ENCODE measurements at regions not wholly inside any gene's neighbourhood (a gene's known extent, or its start where the extent isn't known, plus 50 kb on each side); places are given as distances from the start of the nearest gene placed in this dataset.

DNA sequence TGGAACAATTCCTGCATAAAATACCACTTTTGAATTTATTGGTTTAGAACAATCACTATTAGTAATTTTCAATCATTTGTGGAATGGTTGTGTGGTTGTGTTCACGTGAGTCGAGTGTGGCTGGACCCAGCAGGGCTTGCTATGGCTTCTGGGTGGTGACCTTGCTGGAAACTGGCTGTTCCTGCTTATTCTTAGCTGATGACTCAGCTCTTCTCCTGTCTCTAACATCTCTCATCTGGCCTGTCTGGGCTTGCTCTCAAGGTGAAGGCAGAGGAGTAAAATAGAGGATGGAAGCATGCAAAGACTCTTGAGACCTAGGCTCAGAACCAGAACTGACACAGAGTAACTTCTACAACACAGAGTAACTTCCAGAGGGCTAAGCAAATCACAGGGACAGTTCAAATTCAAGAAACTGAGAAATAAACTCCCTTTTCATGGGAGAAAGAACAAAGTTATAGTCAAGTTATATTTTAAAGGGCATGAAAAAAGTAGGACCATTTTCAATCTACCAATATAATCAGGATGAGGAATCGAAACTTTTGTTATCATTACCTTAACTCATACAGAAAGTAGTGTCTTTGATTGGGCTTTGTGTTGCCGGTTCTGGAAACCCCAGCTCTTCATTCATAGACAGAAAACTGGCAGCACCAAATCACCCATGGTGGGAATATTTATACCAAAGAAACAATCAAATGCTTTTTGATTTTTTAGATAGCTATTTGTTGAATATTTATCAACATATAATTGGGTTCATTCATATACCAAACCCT is 665.1 kb downstream of the CDH18 start:
- no peak overlapping the region for H2AFZ ChIP-seq
- in situ Hi-C loops (cut with MboI): no loop called here

DNA sequence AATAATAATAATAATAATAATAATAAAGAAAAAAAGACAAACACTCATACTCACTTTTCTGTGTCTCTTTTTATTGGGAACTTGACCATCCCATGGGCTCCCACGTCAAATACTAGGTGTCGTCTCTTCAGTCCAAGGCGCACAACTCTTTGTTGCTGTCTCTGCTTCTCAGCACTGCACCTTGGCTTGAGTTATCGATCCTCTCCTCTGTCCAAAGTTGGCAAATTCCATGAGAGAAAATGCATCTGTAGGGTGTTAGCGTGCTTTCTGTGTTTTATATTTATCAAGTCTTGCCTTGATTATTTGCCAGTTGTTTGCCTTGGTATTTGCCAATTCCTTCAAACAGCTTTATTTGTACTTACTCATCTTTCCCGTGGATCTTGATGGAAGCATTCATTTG is 653.7 kb downstream of the CDH18 start:
- Histone ChIP-seq H3K4me3 (no peak overlapping the region), H3K9me2 (ENCODE audit: insufficient read depth) (no peaks in the 10 kb centered on the region), H3K9ac (no peak overlapping the region), H3K27ac (no peak overlapping the region), H3K4me1 (ENCODE audit: insufficient read depth) (no peaks in the 10 kb centered on the region), H3K4me2 (ENCODE audit: unreplicated experiment) (no peak overlapping the region), H3K27me3 (replicated peaks; ENCODE audit: insufficient read depth) (no peaks in the 10 kb centered on the region), H3K9me3 (ENCODE audit: low read depth) (no peaks in the 10 kb centered on the region), H4K20me1 (ENCODE audit: insufficient read depth) (no peaks in the 10 kb centered on the region), H3K79me2 (ENCODE audit: insufficient read depth) (no peaks in the 10 kb centered on the region), H2AFZ (no peak overlapping the region), H3K36me3 (ENCODE audit: low read depth) (no peaks in the 10 kb centered on the region), H3F3A (ENCODE audit: insufficient read depth) (no peaks in the 10 kb centered on the region)
- TF ChIP-seq EZH2 (IDR thresholded peaks at IDR 0.05; ENCODE audit: insufficient read depth, poor library complexity, severe bottlenecking) (no peak), EZH2phosphoT487 (IDR thresholded peaks at IDR 0.05; ENCODE audit: insufficient read depth, low read depth) (no peak)
- no peak for DNase-seq
- in situ Hi-C loops (cut with MboI): no loop called here
- WGBS, 2 experiments (ENCODE audit: low coverage in 1 of 2, low lambda C conversion rate in 2 of 2, missing lambda C conversion rate in 2 of 2): 22 to 24% methylated on average over 6 of the region's 6 CpGs

More for the DNA sequence above, 665.1 kb downstream of the CDH18 start:
- Histone ChIP-seq H3K27me3 (replicated peaks; ENCODE audit: insufficient read depth) (no peaks in the 10 kb centered on the region), H3K9me2 (ENCODE audit: insufficient read depth) (no peaks in the 10 kb centered on the region), H3K4me2 (ENCODE audit: unreplicated experiment) (no peak overlapping the region), H3K4me3 (no peak overlapping the region), H4K20me1 (ENCODE audit: insufficient read depth) (no peaks in the 10 kb centered on the region), H3K79me2 (ENCODE audit: insufficient read depth) (no peaks in the 10 kb centered on the region), H3F3A (ENCODE audit: insufficient read depth) (no peaks in the 10 kb centered on the region), H3K9me3 (ENCODE audit: low read depth) (no peaks in the 10 kb centered on the region), H3K36me3 (ENCODE audit: low read depth) (no peaks in the 10 kb centered on the region), H3K9ac (no peak overlapping the region), H3K4me1 (ENCODE audit: insufficient read depth) (no peaks in the 10 kb centered on the region), H3K27ac (no peak overlapping the region)
- WGBS, 2 experiments (ENCODE audit: low coverage in 1 of 2, low lambda C conversion rate in 2 of 2, missing lambda C conversion rate in 2 of 2): 12 to 18% methylated on average over 4 of the region's 4 CpGs
- DNase-seq: no peak
- TF ChIP-seq EZH2phosphoT487 (IDR thresholded peaks at IDR 0.05; ENCODE audit: insufficient read depth, low read depth) (no peak), EZH2 (IDR thresholded peaks at IDR 0.05; ENCODE audit: insufficient read depth, poor library complexity, severe bottlenecking) (no peak)

DNA sequence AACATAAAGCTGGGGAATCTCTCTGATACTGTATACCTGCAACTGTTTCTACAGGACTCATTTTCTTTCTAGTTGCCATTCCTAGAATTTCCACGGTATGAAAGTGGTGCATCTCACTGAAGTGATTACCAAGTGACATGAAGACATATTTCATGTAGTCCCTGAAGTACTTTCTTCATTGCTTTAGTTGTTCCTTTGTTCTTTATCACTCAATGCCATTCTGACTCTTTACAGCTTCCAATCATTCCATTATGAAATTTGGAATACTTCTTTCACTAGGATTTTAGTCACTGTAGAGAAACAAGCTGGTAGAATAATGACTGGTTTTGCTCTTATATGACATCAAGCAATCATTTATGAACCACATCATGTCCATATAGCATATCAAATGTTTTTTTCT is 645.1 kb downstream of the CDH18 start:
- Histone ChIP-seq H2AFZ (no peak overlapping the region), H3K9ac (no peak overlapping the region), H3K27me3 (replicated peaks; ENCODE audit: insufficient read depth) (no peaks in the 10 kb centered on the region), H3K4me1 (ENCODE audit: insufficient read depth) (no peaks in the 10 kb centered on the region), H3K36me3 (ENCODE audit: low read depth) (no peaks in the 10 kb centered on the region), H3K9me2 (ENCODE audit: insufficient read depth) (no peaks in the 10 kb centered on the region), H3K9me3 (ENCODE audit: low read depth) (no peaks in the 10 kb centered on the region), H3K27ac (no peak overlapping the region), H3K79me2 (ENCODE audit: insufficient read depth) (no peaks in the 10 kb centered on the region), H3K4me3 (no peak overlapping the region), H3K4me2 (ENCODE audit: unreplicated experiment) (no peak overlapping the region), H3F3A (ENCODE audit: insufficient read depth) (no peaks in the 10 kb centered on the region), H4K20me1 (ENCODE audit: insufficient read depth) (no peaks in the 10 kb centered on the region)
- in situ Hi-C loops (cut with MboI): no loop called here
- 0 to 3% methylated on average over 1 of the region's 1 CpG for WGBS, 2 experiments (ENCODE audit: low coverage in 1 of 2, low lambda C conversion rate in 2 of 2, missing lambda C conversion rate in 2 of 2)
- no peak for DNase-seq
- TF ChIP-seq EZH2 (IDR thresholded peaks at IDR 0.05; ENCODE audit: insufficient read depth, poor library complexity, severe bottlenecking) (no peak), EZH2phosphoT487 (IDR thresholded peaks at IDR 0.05; ENCODE audit: insufficient read depth, low read depth) (no peak)

DNA sequence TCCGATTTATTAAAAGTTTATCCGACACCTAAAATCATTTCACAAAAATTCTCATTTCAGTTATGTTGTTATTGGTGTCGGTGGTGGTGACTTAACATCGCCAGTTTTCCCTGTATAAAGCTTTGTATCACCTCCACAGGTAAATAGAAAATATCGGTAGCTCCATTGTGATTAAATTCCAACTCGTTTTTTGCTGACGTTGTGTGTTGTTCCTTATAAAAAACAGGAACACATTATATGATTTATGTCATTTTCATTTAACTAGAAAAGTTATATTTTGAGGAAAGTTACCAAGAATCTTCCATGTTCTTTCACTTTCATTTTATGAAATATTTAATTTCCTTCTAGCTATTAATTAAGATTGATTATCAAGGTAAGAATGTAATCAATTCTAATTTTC is 635.9 kb downstream of the CDH18 start:
- Histone ChIP-seq H4K20me1 (ENCODE audit: insufficient read depth) (no peaks in the 10 kb centered on the region), H3K27me3 (replicated peaks; ENCODE audit: insufficient read depth) (no peaks in the 10 kb centered on the region), H3K9ac (no peak overlapping the region), H3K36me3 (ENCODE audit: low read depth) (no peaks in the 10 kb centered on the region), H3K9me2 (ENCODE audit: insufficient read depth) (no peaks in the 10 kb centered on the region; the same call in 1 of the 2 replicates), H3K4me1 (ENCODE audit: insufficient read depth) (no peaks in the 10 kb centered on the region), H3K4me3 (no peak overlapping the region), H2AFZ (no peak overlapping the region), H3K79me2 (ENCODE audit: insufficient read depth) (no peaks in the 10 kb centered on the region), H3K4me2 (ENCODE audit: unreplicated experiment) (no peak overlapping the region), H3K27ac (no peak overlapping the region), H3K9me3 (ENCODE audit: low read depth) (no peaks in the 10 kb centered on the region), H3F3A (ENCODE audit: insufficient read depth) (no peaks in the 10 kb centered on the region)
- in situ Hi-C loops (cut with MboI): no loop called here
- no peak for DNase-seq
- no peak for TF ChIP-seq EZH2phosphoT487 (IDR thresholded peaks at IDR 0.05; ENCODE audit: insufficient read depth, low read depth)
- no peak for TF ChIP-seq EZH2 (IDR thresholded peaks at IDR 0.05; ENCODE audit: insufficient read depth, poor library complexity, severe bottlenecking)
- WGBS, 2 experiments (ENCODE audit: low coverage in 1 of 2, low lambda C conversion rate in 2 of 2, missing lambda C conversion rate in 2 of 2): 37 to 45% methylated on average over 7 of the region's 7 CpGs
